ACC112 (cell line): ENCODE measurements at regions not wholly inside any gene's neighbourhood (a gene's known extent, or its start where the extent isn't known, plus 50 kb on each side); places are given as distances from the start of the nearest gene placed in this dataset.

Source experiments
- H2AFZ ChIP-seq: fragments of 200-600 bp; sonication (generic); one replicate; pipeline ENCODE4 v1.6.0; 2017; ENCODE audit warnings: antibody characterized with exemption, low read length; ENCODE audit not compliant: unreplicated experiment
- H3K27ac ChIP-seq: fragments of 200-600 bp; sonication (generic); 2 replicates; pipeline ENCODE4 v1.5.1; 2014; ENCODE audit warnings: low read depth, mild to moderate bottlenecking, antibody characterized with exemption, low read length, moderate library complexity
- H3K27me3 ChIP-seq: fragments of 200-600 bp; sonication (generic); 2 replicates; pipeline ENCODE4 v1.6.1; 2014; ENCODE audit warnings: mild to moderate bottlenecking, antibody characterized with exemption, low read length, moderate library complexity, mixed read lengths; ENCODE audit not compliant: insufficient read depth
- H3K36me3 ChIP-seq: fragments of 200-600 bp; sonication (generic); 2 replicates; pipeline ENCODE4 v1.6.1; 2016; ENCODE audit warnings: mild to moderate bottlenecking, antibody characterized with exemption, low read length, moderate library complexity, mixed read lengths; ENCODE audit not compliant: insufficient read depth
- H3K4me1 ChIP-seq: fragments of 200-600 bp; sonication (generic); one replicate; pipeline ENCODE4 v1.6.1; 2016; ENCODE audit warnings: low read length, mixed read lengths; ENCODE audit not compliant: insufficient read depth, unreplicated experiment, control insufficient read depth
- H3K4me3 ChIP-seq: fragments of 200-600 bp; sonication (generic); 2 replicates; pipeline ENCODE4 v1.5.1; 2014; ENCODE audit warnings: mild to moderate bottlenecking, low read depth, low read length
- H3K79me2 ChIP-seq: fragments of 200-600 bp; sonication (generic); one replicate; pipeline ENCODE4 v1.6.0; 2016; ENCODE audit warnings: low read length; ENCODE audit not compliant: control insufficient read depth, unreplicated experiment, insufficient read depth

DNA sequence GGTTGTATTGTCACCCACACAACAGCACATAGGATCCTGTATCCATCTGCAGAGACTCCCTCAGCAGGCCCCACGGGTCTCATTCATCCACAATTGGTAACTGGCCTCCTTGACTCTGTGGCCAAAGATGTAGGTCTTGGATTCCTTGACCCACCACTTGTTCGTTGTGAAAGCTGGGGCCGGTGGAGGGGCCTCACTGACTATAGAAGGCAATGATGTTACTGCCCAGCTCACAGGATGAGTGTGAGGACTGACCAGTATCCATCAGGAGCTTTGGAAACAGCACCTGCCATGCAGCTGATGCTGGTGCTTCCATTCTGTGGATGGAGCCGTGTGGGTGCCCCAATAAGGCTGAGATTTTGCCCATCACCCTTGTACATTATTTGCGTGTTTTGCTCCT is 615.7 kb downstream of the BRD1 start:
- Histone ChIP-seq H3K4me3 (no peak overlapping the region), H3K4me1 (no peaks in the 10 kb centered on the region), H3K27ac (no peak overlapping the region), H3K27me3 (no peaks in the 10 kb centered on the region), H3K36me3 (no peaks in the 10 kb centered on the region), H2AFZ (no peak overlapping the region), H3K79me2 (no peaks in the 10 kb centered on the region)

DNA sequence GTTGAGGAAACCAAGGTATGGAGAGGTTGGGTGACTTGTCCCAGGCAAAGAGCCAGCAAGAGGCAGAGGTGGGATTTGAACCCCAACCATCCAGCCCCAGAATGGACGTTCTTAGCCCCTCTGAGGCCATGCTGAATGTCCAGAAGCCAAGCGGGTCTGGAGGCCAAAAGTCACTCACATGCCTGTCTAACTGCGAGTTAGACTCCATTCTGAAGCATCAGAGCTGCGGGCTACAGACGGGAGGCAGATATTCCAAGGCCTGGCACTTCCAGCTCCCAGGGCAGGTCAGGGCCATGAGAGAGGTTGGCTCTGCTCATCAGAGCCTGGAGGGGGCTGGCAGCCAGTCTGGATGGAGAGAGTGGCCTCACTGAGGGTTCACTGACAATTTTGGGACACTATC is 616.5 kb downstream of the BRD1 start:
- H3K36me3 ChIP-seq: no peaks in the 10 kb centered on the region

GRCh38 chr22:49210606-49211005 is 617.1 kb downstream of the BRD1 start:
- Histone ChIP-seq H3K4me3 (no peak overlapping the region), H3K4me1 (no peaks in the 10 kb centered on the region), H3K36me3 (no peaks in the 10 kb centered on the region), H3K79me2 (no peaks in the 10 kb centered on the region), H3K27me3 (no peaks in the 10 kb centered on the region), H2AFZ (no peak overlapping the region), H3K27ac (no peak overlapping the region)

More for the DNA sequence above, 616.5 kb downstream of the BRD1 start:
- Histone ChIP-seq H3K79me2 (no peaks in the 10 kb centered on the region), H2AFZ (no peak overlapping the region), H3K27ac (no peak overlapping the region), H3K4me1 (no peaks in the 10 kb centered on the region), H3K27me3 (no peaks in the 10 kb centered on the region), H3K4me3 (no peak overlapping the region)

- Histone ChIP-seq H2AFZ (no peak overlapping the region), H3K27me3 (no peaks in the 10 kb centered on the region), H3K79me2 (no peaks in the 10 kb centered on the region), H3K4me1 (no peaks in the 10 kb centered on the region), H3K4me3 (no peak overlapping the region), H3K36me3 (no peaks in the 10 kb centered on the region), H3K27ac (no peak overlapping the region)
Observed at GRCh38 chr22:49209452-49210195, 618.0 kb downstream of the BRD1 start.

GRCh38 chr22:49208768-49209252 is 618.9 kb downstream of the BRD1 start:
- Histone ChIP-seq H3K4me3 (no peak overlapping the region), H3K36me3 (no peaks in the 10 kb centered on the region), H3K79me2 (no peaks in the 10 kb centered on the region), H3K27me3 (no peaks in the 10 kb centered on the region), H3K27ac (no peak overlapping the region), H3K4me1 (no peaks in the 10 kb centered on the region), H2AFZ (no peak overlapping the region)

- Histone ChIP-seq H3K36me3 (no peaks in the 10 kb centered on the region), H3K4me3 (no peak overlapping the region), H3K79me2 (no peaks in the 10 kb centered on the region), H3K27me3 (no peaks in the 10 kb centered on the region), H3K27ac (no peak overlapping the region), H3K4me1 (no peaks in the 10 kb centered on the region), H2AFZ (no peak overlapping the region)
Observed at GRCh38 chr22:49208004-49208402, 619.7 kb downstream of the BRD1 start.

GRCh38 chr22:49207008-49208003 is 620.4 kb downstream of the BRD1 start:
- H2AFZ ChIP-seq: no peak overlapping the region
- H3K36me3 ChIP-seq: no peaks in the 10 kb centered on the region
- no peaks in the 10 kb centered on the region for H3K4me1 ChIP-seq
- H3K4me3 ChIP-seq: no peak overlapping the region
- H3K27ac ChIP-seq: no peak overlapping the region
- no peaks in the 10 kb centered on the region for H3K27me3 ChIP-seq
- no peaks in the 10 kb centered on the region for H3K79me2 ChIP-seq

GRCh38 chr22:49206281-49206680 is 621.4 kb downstream of the BRD1 start:
- no peaks in the 10 kb centered on the region for H3K4me1 ChIP-seq
- no peak overlapping the region for H2AFZ ChIP-seq
- H3K4me3 ChIP-seq: no peak overlapping the region
- H3K27ac ChIP-seq: no peak overlapping the region
- no peaks in the 10 kb centered on the region for H3K79me2 ChIP-seq
- H3K27me3 ChIP-seq: no peaks in the 10 kb centered on the region
- H3K36me3 ChIP-seq: no peaks in the 10 kb centered on the region

- Histone ChIP-seq H3K36me3 (no peaks in the 10 kb centered on the region), H3K79me2 (no peaks in the 10 kb centered on the region), H3K4me1 (no peaks in the 10 kb centered on the region), H3K27ac (no peak overlapping the region), H2AFZ (no peak overlapping the region), H3K4me3 (no peak overlapping the region), H3K27me3 (no peaks in the 10 kb centered on the region)
Observed at GRCh38 chr22:49205483-49205800, 622.2 kb downstream of the BRD1 start.

DNA sequence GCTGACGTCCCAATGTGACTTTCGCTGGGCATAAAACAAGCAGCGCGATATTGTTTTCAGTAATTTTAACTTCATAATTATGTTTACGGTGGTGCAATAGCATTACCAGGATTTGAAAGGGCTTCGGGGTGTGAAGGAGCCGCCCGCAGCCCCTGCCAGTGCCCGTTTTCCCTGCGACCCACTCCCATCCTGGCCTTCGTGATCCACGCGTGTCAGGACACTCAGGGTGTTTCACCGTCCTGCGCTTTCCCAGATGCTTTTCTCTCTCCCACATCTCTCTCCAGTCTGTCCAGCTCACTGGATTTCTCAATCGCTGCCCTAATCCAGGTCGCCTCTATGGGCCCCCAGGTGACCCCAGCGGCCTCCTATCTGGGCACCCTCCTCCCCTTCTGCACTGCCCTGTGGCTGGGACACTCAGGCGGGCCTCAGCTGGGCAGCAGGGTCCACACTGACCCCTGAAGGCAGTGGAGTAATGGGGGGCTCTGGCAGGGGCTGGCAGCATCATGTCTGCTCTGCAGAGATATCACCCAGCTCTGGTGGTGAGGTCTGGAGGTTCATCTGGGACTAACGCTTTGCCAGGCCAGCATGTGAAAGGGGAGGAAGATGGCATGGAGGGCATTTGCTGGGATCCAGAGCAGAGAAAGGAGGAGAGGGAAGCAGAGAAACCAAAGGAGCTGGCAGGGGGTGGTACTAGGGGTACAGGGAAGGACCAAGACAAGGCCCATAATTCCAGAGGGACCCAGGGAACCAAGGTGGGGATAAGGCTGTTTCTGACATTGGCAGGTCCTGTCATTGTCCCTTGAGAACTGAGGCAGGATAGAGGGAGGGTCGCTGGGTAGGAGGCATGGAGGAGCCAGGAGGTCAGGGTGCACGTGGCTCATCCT is 622.8 kb downstream of the BRD1 start:
- Histone ChIP-seq H3K27me3 (no peaks in the 10 kb centered on the region), H3K27ac (no peak overlapping the region), H3K4me1 (no peaks in the 10 kb centered on the region), H2AFZ (no peak overlapping the region), H3K36me3 (no peaks in the 10 kb centered on the region), H3K4me3 (no peak overlapping the region), H3K79me2 (no peaks in the 10 kb centered on the region)
